SK-N-SH (cell line): ENCODE measurements at regions not wholly inside any gene's neighbourhood (a gene's known extent, or its start where the extent isn't known, plus 50 kb on each side); places are given as distances from the start of the nearest gene placed in this dataset.

ENCODE experiments used
- CTCF ChIA-PET: fragments of 300-600, 350-600 bp; formaldehyde crosslinking; extraction: SDS; loops from one replicate; lab custom pipeline; 2021; lab: Yijun Ruan, JAX
- POLR2A ChIA-PET: fragments of 350-600 bp; sonication (Branson Sonifier 250); formaldehyde crosslinking; extraction: SDS; loops from one replicate; lab custom pipeline; 2020; ENCODE audit warnings: antibody characterized with exemption, inconsistent platforms; lab: Yijun Ruan, JAX
- DNase-seq: peaks from one replicate; pipeline ENCODE4 v3.0.0; 2012
- H2AFZ ChIP-seq: fragments of 200-600 bp; sonication (generic); 2 replicates; pipeline ENCODE4 v1.8.1; 2016; ENCODE audit warnings: antibody characterized with exemption, mild to moderate bottlenecking, low read depth
- H3F3A ChIP-seq: fragments of 200-600 bp; sonication (generic); replicated peaks from 2 replicates; pipeline ENCODE3; 2016; ENCODE audit warnings: antibody characterized with exemption, mild to moderate bottlenecking; ENCODE audit not compliant: insufficient read depth
- H3K27ac ChIP-seq, 2 experiments: fragments of 200-500 bp in 1 of 2; fragments of 200-600 bp in 1 of 2; sonication (Bioruptor generic) in 1 of 2; sonication (generic), shearing (Covaris generic) in 1 of 2; 2 replicates each; pipeline versions ENCODE4 v1.5.1 to v1.6.1; 2014 to 2016; ENCODE audit warnings: low read depth in 2 of 2, inconsistent platforms in 1 of 2, low read length in 1 of 2, mild to moderate bottlenecking in 1 of 2, mixed read lengths in 1 of 2
- H3K27me3 ChIP-seq: fragments of 200-600 bp; sonication (generic), shearing (Covaris generic); 2 replicates; pipeline ENCODE4 v1.6.1; 2016; ENCODE audit warnings: mixed run types; ENCODE audit not compliant: insufficient read depth
- H3K36me3 ChIP-seq, 2 experiments: fragments of 200-500 bp in 1 of 2; fragments of 200-600 bp in 1 of 2; sonication (Bioruptor generic) in 1 of 2; sonication (generic) in 1 of 2; replicated peaks in 1 of 2; 2 replicates each; pipeline versions ENCODE3 to v1.5.1; 2014 to 2016; ENCODE audit warnings: low read length in 1 of 2, mild to moderate bottlenecking in 1 of 2; ENCODE audit not compliant: insufficient read depth in 2 of 2, control insufficient read depth in 1 of 2
- H3K4me1 ChIP-seq, 2 experiments: fragments of 200-500 bp in 1 of 2; fragments of 200-600 bp in 1 of 2; sonication (Bioruptor generic) in 1 of 2; sonication (generic), shearing (Covaris generic) in 1 of 2; 2 replicates each; pipeline versions ENCODE4 v1.5.1 to v1.6.1; 2014 to 2016; ENCODE audit warnings: low read depth in 1 of 2, low read length in 1 of 2, mixed run types in 1 of 2; ENCODE audit not compliant: insufficient read depth in 2 of 2, control insufficient read depth in 1 of 2
- H3K4me2 ChIP-seq: fragments of 200-600 bp; sonication (generic), shearing (Covaris generic); 2 replicates; pipeline ENCODE4 v1.6.1; 2017; ENCODE audit warnings: mixed run types
- H3K4me3 ChIP-seq, 2 experiments: fragments of 200-500 bp in 1 of 2; fragments of 200-600 bp in 1 of 2; sonication (Bioruptor generic) in 1 of 2; sonication (generic), shearing (Covaris generic) in 1 of 2; 2 replicates each; pipeline versions ENCODE4 v1.5.1 to v1.8.1; 2014 to 2016; ENCODE audit warnings: low read depth in 2 of 2, inconsistent platforms in 1 of 2, low read length in 1 of 2, mild to moderate bottlenecking in 1 of 2, mixed read lengths in 1 of 2, moderate library complexity in 1 of 2
- H3K79me2 ChIP-seq: fragments of 200-600 bp; sonication (generic); 2 replicates; pipeline ENCODE4 v1.8.1; 2017; ENCODE audit warnings: mild to moderate bottlenecking; ENCODE audit not compliant: insufficient read depth
- H3K9ac ChIP-seq: fragments of 200-600 bp; sonication (generic); 2 replicates; pipeline ENCODE4 v1.6.1; 2017; ENCODE audit warnings: mixed run types
- H3K9me2 ChIP-seq: fragments of 200-600 bp; sonication (generic); 2 replicates; pipeline ENCODE4 v1.6.1; 2017; ENCODE audit warnings: mixed run types
- H3K9me3 ChIP-seq: fragments of 200-600 bp; sonication (generic); 2 replicates; pipeline ENCODE4 v1.6.1; 2017; ENCODE audit warnings: mixed run types, mild to moderate bottlenecking, moderate library complexity
- H4K20me1 ChIP-seq: fragments of 200-600 bp; sonication (generic); 2 replicates; pipeline ENCODE4 v1.6.1; 2017; ENCODE audit warnings: mild to moderate bottlenecking, mixed run types; ENCODE audit not compliant: insufficient read depth
- EP300 ChIP-seq, 2 experiments: IDR thresholded peaks; 2 replicates each; pipeline versions ENCODE4 v1.4.0 to v1.6.1; 2012; ENCODE audit warnings: borderline replicate concordance in 1 of 2, low read depth in 1 of 2, low read length in 1 of 2
- FOXM1 ChIP-seq: IDR thresholded peaks from 2 replicates; pipeline ENCODE4 v1.4.0; 2012; ENCODE audit warnings: low read depth, mild to moderate bottlenecking
- GABPA ChIP-seq: IDR thresholded peaks from 2 replicates; pipeline ENCODE4 v1.4.0; 2012; ENCODE audit warnings: low read depth, mild to moderate bottlenecking
- MEF2A ChIP-seq: IDR thresholded peaks from 2 replicates; pipeline ENCODE4 v1.4.0; 2012; ENCODE audit warnings: low read depth, borderline replicate concordance
- NFIC ChIP-seq: IDR thresholded peaks from 2 replicates; pipeline ENCODE4 v1.4.0; 2012; ENCODE audit warnings: borderline replicate concordance
- RCOR1 ChIP-seq: fragments of 150-350 bp; IDR thresholded peaks from 2 replicates; pipeline ENCODE4 v1.6.1; 2017; ENCODE audit warnings: antibody characterized with exemption, low read length
- RXRA ChIP-seq: IDR thresholded peaks from 2 replicates; pipeline ENCODE4 v1.4.0; 2012; ENCODE audit warnings: low read depth, mild to moderate bottlenecking, borderline replicate concordance
- SIN3A ChIP-seq: IDR thresholded peaks from 2 replicates; pipeline ENCODE4 v1.6.1; 2012; ENCODE audit warnings: low read depth, mild to moderate bottlenecking, low read length, moderate library complexity, borderline replicate concordance
- SMC3 ChIP-seq: IDR thresholded peaks from 2 replicates; pipeline ENCODE4 v1.6.1; 2012; ENCODE audit warnings: low read depth, low read length, improper control_type of control experiment
- TCF12 ChIP-seq: IDR thresholded peaks from 2 replicates; pipeline ENCODE4 v1.4.0; 2012
- TEAD4 ChIP-seq: IDR thresholded peaks from 2 replicates; pipeline ENCODE4 v1.4.0; 2012; ENCODE audit warnings: mild to moderate bottlenecking, borderline replicate concordance; ENCODE audit not compliant: insufficient read depth
- WGBS: methylation state at CpG from one replicate; pipeline ENCODE4 v1.1.6; 2017; ENCODE audit warnings: low lambda C conversion rate; 5-methylcytosine and 5-hydroxymethylcytosine counted together
- TF ChIP-seq, protein P1 (sequence below): fragments of 150-350 bp; IDR thresholded peaks from 2 replicates; pipeline ENCODE4 v1.6.1; 2016; ENCODE audit warnings: mild to moderate bottlenecking, low read depth, low read length
- TF ChIP-seq, protein P2 (sequence below): IDR thresholded peaks from 2 replicates; pipeline ENCODE4 v1.6.1; 2012; ENCODE audit warnings: mild to moderate bottlenecking, low read depth, low read length, moderate library complexity
- TF ChIP-seq, protein P3 (sequence below): IDR thresholded peaks from 2 replicates; pipeline ENCODE4; 2012
- TF ChIP-seq, protein P4 (sequence below): fragments of 150-350 bp; IDR thresholded peaks from 2 replicates; pipeline ENCODE4 v1.6.1; 2017; ENCODE audit warnings: antibody characterized with exemption, low read length, low read depth, borderline replicate concordance
- TF ChIP-seq, protein P5 (sequence below): IDR thresholded peaks from 2 replicates; pipeline ENCODE4 v1.4.0; 2012; ENCODE audit warnings: low read depth, borderline replicate concordance

DNA sequence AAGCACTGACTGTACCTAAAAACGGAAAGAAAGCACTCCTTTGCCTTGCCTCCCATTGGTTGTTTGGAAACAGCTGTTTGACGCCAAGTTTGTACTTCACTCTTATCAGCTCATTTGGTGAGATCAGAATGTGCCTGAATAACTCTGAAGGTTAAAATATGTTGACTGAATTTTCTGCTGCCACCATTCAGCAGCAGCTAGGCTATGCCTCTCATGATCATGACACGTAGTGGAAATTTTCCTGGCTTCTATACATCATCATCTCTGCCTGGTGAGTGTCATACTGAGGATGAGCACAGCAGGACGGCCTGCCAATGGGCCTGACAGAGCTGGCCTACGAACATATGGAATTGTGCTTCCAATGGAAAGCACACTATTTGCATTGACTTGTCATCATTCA, 704.9 kb upstream of the CITED2 start:
- Histone ChIP-seq H3K4me2 (peak overlapping the region; percentile 64; the same call in 1 of the 2 replicates), H3F3A (peaks cover 32% of the 10 kb centered on the region), H3K9ac (no peak overlapping the region), H3K79me2 (no peaks in the 10 kb centered on the region), H3K9me2 (no peaks in the 10 kb centered on the region), H3K36me3 (no peaks in the 10 kb centered on the region), H3K27me3 (no peaks in the 10 kb centered on the region), H4K20me1 (no peaks in the 10 kb centered on the region), H3K9me3 (no peaks in the 10 kb centered on the region), H3K4me1 (peaks cover 0 to 44% of the 10 kb centered on the region in 2 experiments; a peak in 3 of 4 replicates), H2AFZ (0 out of 2 replicates have a peak overlapping the region, but pooled peaks have one; percentile 20), H3K4me3 (no peak overlapping the region), H3K27ac (peak overlapping the region; percentile 68 to 91)
- TF ChIP-seq TCF12, result peak; percentile 11; the same call in 1 of the 2 replicates
- TF ChIP-seq TEAD4, result no peak
- no peak for DNase-seq
- ChIA-PET POLR2A (no interaction called here), CTCF (no interaction called here)
- 69% methylated on average over 4 of the region's 5 CpGs for WGBS

DNA sequence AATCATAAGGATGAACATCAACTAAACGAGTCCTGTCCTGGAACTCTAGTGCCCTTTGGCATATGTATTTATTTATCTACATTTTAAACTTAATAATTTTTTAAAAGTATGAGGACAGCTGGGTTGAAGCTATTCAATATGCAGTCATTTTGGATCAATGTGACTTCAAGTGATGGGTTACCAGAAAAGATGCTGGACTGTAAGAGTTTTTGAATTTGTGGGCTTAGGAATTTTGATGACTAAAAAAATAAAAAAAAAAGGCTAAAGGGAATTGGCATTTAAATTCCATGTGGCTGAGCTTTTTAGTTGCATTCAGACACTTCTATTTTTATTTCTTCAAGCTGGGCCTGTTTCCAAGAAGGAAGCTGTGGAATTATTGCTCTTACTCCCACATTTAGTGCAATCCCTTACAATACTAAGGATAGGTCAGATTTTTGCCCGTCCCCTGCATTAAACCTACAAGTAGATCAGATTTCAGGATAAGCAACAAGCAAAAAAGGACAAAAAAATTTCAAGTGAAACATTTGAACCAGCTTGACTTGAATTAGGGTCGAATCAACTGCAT, 704.2 kb upstream of the CITED2 start:
- POLR2A ChIA-PET, result no interaction called here
- 14% methylated on average over 3 of the region's 3 CpGs for WGBS
- TF ChIP-seq SMC3, result no peak
- TF ChIP-seq EP300 (IDR thresholded peaks at IDR 0.05; ENCODE audit: borderline replicate concordance in 1 of 2, low read depth in 1 of 2, low read length in 1 of 2), result peak; percentile 41 to 94; a peak in 2 of 4 replicates
- TF ChIP-seq, protein P1, sequence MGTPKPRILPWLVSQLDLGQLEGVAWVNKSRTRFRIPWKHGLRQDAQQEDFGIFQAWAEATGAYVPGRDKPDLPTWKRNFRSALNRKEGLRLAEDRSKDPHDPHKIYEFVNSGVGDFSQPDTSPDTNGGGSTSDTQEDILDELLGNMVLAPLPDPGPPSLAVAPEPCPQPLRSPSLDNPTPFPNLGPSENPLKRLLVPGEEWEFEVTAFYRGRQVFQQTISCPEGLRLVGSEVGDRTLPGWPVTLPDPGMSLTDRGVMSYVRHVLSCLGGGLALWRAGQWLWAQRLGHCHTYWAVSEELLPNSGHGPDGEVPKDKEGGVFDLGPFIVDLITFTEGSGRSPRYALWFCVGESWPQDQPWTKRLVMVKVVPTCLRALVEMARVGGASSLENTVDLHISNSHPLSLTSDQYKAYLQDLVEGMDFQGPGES, result no peak
- peak; percentile 88 for TF ChIP-seq TEAD4
- TF ChIP-seq SIN3A, result peak; percentile 45; the same call in 1 of the 2 replicates
- TF ChIP-seq, protein P2, sequence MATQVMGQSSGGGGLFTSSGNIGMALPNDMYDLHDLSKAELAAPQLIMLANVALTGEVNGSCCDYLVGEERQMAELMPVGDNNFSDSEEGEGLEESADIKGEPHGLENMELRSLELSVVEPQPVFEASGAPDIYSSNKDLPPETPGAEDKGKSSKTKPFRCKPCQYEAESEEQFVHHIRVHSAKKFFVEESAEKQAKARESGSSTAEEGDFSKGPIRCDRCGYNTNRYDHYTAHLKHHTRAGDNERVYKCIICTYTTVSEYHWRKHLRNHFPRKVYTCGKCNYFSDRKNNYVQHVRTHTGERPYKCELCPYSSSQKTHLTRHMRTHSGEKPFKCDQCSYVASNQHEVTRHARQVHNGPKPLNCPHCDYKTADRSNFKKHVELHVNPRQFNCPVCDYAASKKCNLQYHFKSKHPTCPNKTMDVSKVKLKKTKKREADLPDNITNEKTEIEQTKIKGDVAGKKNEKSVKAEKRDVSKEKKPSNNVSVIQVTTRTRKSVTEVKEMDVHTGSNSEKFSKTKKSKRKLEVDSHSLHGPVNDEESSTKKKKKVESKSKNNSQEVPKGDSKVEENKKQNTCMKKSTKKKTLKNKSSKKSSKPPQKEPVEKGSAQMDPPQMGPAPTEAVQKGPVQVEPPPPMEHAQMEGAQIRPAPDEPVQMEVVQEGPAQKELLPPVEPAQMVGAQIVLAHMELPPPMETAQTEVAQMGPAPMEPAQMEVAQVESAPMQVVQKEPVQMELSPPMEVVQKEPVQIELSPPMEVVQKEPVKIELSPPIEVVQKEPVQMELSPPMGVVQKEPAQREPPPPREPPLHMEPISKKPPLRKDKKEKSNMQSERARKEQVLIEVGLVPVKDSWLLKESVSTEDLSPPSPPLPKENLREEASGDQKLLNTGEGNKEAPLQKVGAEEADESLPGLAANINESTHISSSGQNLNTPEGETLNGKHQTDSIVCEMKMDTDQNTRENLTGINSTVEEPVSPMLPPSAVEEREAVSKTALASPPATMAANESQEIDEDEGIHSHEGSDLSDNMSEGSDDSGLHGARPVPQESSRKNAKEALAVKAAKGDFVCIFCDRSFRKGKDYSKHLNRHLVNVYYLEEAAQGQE, result no peak; the same call in 1 of the 2 replicates
- peak; percentile 76; the same call in 1 of the 2 replicates for TF ChIP-seq RXRA
- TF ChIP-seq, protein P3, sequence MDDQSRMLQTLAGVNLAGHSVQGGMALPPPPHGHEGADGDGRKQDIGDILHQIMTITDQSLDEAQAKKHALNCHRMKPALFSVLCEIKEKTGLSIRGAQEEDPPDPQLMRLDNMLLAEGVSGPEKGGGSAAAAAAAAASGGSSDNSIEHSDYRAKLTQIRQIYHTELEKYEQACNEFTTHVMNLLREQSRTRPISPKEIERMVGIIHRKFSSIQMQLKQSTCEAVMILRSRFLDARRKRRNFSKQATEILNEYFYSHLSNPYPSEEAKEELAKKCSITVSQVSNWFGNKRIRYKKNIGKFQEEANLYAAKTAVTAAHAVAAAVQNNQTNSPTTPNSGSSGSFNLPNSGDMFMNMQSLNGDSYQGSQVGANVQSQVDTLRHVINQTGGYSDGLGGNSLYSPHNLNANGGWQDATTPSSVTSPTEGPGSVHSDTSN, result peak; percentile 76
- TF ChIP-seq, protein P4, sequence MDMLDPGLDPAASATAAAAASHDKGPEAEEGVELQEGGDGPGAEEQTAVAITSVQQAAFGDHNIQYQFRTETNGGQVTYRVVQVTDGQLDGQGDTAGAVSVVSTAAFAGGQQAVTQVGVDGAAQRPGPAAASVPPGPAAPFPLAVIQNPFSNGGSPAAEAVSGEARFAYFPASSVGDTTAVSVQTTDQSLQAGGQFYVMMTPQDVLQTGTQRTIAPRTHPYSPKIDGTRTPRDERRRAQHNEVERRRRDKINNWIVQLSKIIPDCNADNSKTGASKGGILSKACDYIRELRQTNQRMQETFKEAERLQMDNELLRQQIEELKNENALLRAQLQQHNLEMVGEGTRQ, result no peak
- TF ChIP-seq GABPA, result 0 out of 2 replicates have a peak, but pooled peaks have one; percentile 10
- peak; percentile 82 for TF ChIP-seq TCF12
- TF ChIP-seq, protein P5, sequence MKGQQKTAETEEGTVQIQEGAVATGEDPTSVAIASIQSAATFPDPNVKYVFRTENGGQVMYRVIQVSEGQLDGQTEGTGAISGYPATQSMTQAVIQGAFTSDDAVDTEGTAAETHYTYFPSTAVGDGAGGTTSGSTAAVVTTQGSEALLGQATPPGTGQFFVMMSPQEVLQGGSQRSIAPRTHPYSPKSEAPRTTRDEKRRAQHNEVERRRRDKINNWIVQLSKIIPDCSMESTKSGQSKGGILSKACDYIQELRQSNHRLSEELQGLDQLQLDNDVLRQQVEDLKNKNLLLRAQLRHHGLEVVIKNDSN, result no peak
- TF ChIP-seq FOXM1, result peak; percentile 82
- peak; percentile 97 for TF ChIP-seq MEF2A
- no peak for TF ChIP-seq RCOR1
- peak; percentile 91 for TF ChIP-seq NFIC

More for the DNA sequence above, 704.2 kb upstream of the CITED2 start:
- H3K27ac ChIP-seq, result peak overlapping the region; percentile 68 to 91; a peak in 3 of 4 replicates
- no peaks in the 10 kb centered on the region for H4K20me1 ChIP-seq
- DNase-seq, result no peak
- H3K9me3 ChIP-seq, result no peaks in the 10 kb centered on the region
- H3K36me3 ChIP-seq, result no peaks in the 10 kb centered on the region
- peak overlapping the region; percentile 64; the same call in 1 of the 2 replicates for H3K4me2 ChIP-seq
- H3F3A ChIP-seq, result peaks cover 32% of the 10 kb centered on the region
- no peaks in the 10 kb centered on the region for H3K79me2 ChIP-seq
- H3K4me1 ChIP-seq, result peaks cover 0 to 45% of the 10 kb centered on the region in 2 experiments; a peak in 3 of 4 replicates
- no peaks in the 10 kb centered on the region for H3K9me2 ChIP-seq
- CTCF ChIA-PET, result no interaction called here
- no peaks in the 10 kb centered on the region for H3K27me3 ChIP-seq
- H3K4me3 ChIP-seq, result no peak overlapping the region
- H3K9ac ChIP-seq, result peak overlapping the region; percentile 28; the same call in 1 of the 2 replicates
- peak overlapping the region; percentile 22; the same call in 1 of the 2 replicates for H2AFZ ChIP-seq
